HG02870 (cell line): ENCODE measurements at regions not wholly inside any gene's neighbourhood (a gene's known extent, or its start where the extent isn't known, plus 50 kb on each side); places are given as distances from the start of the nearest gene placed in this dataset.
"Not testable (repeated sequence)": the region's sequence is repeated elsewhere in the genome, so short reads cannot be mapped to it uniquely, and the experiment has no call there.

ENCODE experiments used
- ATAC-seq: cut with Tn5 transposase; IDR thresholded peaks from one replicate; pipeline ENCODE4 v1.9.1; 2021; ENCODE audit warnings: mild to moderate bottlenecking, moderate library complexity; ENCODE audit not compliant: unreplicated experiment

DNA sequence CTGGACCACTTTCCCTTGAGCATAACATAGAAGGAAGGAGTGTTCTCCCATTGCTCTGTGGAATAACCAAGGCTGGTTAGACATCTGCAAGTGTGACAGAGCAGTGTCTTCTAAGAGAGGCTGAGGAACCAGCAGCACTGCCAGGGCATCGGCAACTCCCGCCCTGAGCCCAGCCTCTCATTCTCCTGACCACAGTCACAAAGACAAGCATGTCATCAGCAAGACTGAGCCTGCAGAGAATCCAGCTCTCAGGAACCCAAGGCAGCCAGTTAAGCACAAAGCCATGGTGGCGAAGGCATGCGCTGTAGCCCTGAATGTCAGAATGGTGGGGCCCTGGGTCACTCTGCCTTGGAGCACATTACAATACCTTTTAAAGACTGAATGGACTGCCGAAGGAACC lies 253.9 kb downstream of the AGTPBP1 start:
- no peak for ATAC-seq

DNA sequence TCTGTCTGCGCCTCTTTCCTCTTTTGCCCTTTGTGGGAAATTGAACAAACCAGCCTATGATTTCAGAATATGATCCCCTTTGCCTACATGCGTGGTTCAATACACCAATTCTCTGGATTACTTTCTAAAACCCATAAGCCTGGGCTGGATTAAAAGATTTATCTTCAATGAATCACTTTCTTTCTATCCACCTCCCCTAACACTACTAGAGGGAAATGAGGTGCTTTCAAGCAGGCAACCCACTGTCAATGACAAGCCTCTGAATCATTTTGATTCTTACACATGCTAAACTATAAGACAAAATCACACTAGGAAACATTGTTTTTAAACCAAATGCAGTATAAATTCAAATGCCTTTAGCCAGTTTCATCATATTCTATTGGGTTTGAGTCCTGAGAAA lies 257.5 kb downstream of the AGTPBP1 start:
- no peak for ATAC-seq

DNA sequence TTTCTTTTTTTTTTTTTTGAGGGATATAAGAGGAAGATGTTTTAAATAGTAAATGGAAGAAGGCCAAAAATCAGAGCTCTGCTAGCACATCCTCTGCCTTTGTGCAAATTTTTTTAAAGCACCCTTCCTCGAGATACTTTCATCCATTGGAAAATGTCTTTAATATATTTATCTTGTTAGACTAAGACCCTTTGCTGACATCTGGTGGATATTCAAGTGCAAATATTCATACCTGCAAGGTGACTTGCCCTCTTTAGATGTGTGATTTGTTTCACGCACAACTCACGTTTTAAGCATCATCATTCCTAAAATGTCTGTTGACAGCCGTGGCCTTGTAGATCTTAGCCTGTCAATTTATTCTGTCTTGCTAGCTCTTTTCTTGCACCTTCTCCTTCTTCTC lies 258.5 kb downstream of the AGTPBP1 start:
- no peak for ATAC-seq

DNA sequence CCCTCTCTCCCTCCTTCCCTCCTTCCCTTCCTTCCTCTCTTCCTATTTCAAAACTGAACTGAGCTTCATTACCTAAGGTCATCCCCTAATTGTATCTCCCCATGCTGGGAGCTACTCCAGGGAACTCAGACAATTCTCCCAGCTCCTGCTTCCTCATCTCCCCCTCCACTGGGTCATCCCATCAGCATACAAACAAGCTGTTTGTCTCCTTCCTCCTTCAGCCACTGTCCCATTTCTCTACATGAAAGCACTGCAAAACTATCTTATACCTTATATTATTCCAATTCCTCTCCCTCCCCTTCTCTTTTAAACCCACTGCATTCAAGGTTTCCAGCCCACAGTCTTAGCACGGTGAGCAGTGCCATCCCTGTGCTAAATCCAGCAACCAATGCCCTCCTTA lies 262.4 kb downstream of the AGTPBP1 start:
- no peak for ATAC-seq

DNA sequence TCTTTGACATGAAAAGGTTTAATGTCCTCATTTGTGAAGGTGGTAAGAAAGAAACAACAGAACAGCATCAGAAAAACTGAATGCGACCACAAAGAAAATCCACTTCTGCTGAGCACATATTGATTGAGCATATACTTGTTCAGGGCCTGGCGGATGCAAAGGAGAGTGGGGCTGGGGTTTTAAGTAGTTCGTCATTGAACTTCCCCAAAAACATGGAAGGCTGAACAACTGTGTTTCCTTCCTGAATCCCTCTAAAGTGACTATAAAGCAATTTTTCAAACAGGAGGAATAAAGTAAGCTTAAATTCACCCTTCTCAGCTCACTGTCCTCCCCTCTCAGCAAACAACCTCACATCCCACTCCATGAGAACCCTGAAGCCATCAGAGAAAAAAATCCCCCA lies 262.9 kb downstream of the AGTPBP1 start:
- no peak for ATAC-seq

DNA sequence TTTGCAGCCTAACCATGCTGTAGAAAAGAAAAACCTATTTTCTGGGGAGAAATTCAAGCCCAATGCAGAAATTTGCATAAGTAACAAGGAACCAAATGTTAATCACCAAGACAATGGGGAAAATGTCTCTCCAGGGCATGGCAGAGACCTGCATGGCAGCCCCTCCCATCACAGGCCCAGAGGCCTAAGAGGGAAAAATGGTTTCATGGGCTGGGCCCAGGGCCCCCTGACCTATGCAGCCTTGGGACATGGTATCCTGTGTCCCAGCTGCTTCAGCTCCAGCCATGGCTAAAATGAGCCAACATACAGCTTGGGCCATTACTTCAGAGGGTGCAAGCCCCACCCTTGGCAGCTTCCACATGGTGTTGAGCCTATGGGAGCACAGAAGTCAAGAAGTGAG lies 266.9 kb downstream of the AGTPBP1 start:
- ATAC-seq: not testable (repeated sequence)

DNA sequence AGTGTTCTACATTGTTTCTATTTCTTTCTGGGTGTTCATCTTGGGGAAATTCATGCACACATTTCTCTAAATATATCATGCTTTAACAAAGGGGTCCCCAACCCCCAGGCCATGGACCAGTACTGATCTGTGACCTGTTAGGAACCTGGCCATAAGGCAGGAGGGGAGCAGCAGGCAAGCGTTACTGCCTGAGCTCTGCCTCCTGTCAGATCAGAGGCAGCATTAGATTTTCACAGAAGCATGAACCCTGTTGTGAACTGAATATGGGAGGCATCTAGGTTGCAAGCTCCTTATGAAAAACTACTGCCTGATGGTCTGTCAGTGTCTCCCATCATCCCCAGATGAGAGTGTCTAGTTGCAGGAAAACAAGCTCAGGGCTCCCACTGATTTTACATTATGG lies 270.0 kb downstream of the AGTPBP1 start:
- ATAC-seq: no peak

DNA sequence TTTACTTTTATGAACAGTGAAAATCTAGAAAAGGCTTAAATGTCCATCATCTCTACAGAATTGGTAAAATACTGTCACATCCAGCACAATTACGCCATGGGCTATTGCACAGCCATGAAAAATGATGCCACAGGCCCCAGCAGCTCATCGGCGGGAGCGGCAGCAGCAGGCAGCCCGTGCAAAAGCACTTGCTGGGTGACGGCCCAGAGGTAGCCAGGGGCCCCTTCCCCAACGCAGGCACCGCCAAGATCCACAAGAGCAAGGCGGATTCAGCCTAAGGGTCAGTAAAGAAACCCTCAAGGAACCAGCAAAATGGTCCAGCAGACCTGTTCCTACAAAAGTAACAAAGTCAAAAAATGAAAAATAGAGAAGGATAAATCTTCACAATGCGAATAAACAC lies 272.7 kb downstream of the AGTPBP1 start:
- no peak for ATAC-seq

DNA sequence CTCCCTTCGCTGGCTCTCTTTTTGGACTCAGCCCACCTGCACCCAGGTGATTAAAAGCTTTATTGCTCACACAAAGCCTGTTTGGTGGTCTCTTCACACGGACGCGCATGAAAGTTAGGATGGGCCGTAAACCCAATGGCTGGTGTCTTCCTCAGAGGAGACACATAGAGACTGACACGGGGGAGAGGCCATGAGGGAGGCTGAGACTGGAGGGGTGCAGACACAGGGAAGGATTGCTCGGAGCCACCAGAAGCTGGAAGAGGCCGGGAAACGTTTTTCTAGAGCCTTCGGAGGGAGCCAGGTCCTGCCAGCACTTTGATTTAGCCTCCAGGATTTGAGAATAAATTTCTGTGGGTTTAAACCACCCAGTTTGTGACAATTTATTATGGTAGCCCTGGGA lies 274.9 kb downstream of the AGTPBP1 start:
- no peak for ATAC-seq

DNA sequence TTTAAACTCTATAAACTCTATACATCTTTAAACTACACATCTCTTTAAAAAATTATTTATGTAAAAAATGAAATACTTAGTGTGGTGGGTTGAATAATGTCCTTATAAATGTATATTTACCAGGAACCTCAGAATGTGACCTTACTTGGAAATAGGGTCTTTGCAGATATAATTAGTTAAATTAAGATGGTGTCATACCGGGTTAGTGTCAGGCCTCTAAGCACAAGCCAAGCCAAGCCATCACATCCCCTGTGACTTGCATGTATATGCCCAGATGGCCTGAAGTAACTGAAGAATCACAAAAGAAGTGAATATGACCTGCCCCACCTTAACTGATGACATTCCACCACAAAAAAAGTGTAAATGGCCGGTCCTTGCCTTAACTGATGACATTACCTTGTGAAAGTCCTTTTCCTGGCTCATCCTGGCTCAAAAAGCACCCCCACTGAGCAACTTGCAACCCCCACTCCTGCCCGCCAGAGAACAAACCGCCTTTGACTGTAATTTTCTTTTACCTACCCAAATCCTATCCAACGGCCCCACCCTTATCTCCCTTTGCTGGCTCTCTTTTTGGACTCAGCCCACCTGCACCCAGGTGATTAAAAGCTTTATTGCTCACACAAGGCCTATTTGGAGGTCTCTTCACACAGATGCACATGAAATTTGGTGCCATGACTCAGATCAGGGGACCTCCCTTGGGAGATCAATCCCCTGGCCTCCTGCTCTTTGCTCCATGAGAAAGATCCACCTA lies 283.5 kb downstream of the AGTPBP1 start:
- ATAC-seq: not testable (repeated sequence)

DNA sequence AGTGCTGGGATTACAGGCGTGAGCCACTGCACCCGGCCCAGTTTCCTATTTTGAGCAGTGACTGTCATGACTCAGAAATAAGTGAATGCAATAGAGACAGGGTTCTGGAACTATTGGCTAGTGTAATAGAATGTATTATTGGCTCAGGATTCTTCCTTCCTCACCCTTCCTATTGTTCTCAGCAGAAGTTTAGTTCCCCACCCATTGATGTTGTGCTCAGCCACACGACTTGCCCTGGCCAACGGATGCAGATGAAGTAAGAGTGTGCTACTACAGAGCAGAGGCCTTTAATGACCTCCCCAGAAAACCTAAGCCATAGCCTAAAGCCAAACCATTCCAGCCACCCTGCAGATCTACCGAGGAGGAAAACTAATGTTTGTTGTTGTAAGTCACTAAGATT lies 287.9 kb downstream of the AGTPBP1 start:
- no peak for ATAC-seq

DNA sequence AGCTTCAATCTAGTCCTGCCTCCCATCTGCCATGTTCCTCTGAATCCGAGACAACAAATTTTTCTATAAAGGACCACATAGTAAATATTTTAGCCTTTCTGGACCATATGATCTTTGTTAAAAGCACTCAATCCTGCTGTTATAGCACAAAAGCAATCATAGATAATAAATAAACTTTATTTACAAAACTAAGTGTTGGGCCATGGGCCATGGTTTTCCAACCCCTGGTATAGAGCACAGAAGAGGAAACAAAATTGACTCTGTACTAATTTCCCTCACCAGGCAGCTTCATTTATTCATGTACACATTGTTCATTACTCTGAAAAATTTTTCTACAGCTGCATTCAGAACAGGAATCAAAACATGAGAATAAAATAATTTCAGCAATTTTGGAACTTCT lies 288.9 kb downstream of the AGTPBP1 start:
- no peak for ATAC-seq

DNA sequence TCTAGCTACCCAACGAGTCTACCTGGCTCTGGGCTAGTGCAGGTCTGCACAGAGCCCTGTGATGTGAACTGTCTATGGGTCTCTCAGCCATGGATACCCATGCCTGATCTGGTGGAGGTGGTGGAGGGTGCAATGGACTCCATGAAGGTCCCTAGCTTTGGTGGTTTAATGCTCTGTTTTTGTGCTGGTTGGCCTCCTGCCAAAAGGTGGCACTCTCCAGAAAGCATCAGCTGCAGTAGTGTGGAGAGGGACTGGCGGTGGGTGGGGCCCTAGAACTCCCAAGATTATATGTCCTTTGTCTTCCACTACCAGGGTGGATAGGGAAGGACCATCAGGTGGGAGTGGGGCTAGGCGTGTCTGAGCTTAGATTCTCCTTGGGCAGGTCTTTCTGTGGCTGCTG lies 290.1 kb downstream of the AGTPBP1 start:
- ATAC-seq: no peak

DNA sequence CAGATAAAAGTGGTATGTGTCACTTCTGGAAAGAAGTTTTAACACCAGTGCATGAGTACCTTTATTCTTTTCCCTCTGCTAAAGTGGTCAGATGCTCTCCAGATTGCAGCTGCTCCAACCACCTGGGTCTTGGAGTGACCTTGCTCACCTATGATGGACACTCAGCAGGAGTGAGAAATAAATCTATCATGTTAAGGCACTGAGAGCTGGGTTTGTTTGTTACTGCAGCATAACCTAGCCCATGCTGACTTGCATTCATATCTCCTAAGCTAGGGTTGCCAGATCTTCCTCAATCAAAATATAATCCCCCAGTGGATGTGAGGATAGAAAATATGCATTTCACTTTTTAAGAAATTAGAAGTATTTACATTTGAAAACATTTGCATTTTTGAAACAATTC lies 295.9 kb downstream of the AGTPBP1 start:
- no peak for ATAC-seq

DNA sequence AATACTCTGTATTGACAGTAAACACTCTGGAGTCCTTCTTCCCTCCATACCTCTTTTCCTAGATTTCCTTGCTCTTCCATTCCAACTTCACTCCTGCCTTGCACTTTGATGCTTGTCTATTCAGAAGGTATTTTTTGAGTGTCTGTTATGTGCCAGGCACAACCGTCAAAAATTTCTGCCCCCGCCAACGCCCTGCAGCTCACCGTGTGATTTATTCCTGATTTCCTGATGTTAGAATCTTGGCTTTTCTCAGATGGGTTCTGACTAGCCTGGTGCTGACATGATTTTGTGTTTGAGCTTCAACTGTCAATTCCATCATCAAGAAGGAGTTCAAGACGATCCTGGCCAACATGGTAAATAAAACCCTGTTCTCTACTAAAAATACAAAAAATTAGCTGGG lies 297.5 kb downstream of the AGTPBP1 start:
- ATAC-seq: no peak

DNA sequence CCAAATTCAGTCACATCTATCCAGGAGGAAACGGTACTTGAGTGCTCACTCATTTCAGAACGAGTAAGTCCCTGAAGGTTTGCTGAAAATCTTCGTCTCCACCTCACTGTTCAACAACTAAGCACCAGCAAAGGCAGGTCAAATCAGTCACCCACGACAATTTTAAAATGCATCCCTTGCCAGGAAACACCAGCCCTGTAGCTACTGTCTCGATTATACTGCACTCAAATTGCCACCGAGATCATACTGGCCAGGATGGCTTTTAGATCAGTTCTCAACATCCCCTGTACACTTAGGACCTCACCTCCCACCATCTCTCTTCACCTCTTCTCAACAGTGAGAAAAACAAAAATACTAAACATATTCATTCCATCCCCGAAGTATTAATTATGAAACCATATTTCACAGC lies 298.6 kb downstream of the AGTPBP1 start:
- ATAC-seq: peak; percentile 57

DNA sequence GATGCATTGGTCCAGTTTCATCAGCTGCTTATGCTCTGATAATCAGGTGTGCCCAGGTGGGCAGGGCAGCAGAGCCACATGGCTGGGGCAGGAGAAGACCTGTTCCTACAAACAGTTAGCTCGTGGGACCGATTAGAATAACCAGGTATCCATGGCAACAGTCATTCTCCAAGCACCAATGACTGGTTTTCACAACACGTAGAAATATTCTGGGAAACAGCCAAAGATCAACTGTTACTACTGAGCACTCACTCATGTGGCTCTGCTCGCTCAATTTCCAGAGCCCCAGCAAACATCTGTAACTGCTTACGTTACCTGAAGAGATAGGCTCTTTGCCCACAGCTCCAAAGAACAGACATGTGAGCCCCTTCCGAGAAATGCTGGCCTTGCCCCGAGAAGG lies 302.0 kb downstream of the AGTPBP1 start:
- no peak for ATAC-seq

DNA sequence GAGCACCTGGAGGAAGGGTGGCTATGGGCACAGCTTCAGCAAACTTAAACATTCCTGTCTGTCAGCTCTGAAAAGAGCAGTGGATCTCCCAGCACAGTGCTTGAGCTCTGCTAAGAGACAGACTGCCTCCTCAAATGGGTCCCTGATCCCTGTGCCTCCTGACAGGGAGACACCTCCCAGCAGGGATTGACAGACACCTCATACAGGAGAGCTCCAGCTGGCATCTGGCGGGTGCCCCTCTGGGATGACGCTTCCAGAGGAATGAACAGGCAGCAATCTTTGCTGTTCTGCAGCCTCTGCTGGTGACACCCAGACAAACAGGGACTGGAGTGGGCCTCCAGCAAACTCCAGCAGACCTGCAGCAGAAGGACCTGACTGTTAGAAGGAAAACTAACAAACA lies 307.8 kb downstream of the AGTPBP1 start:
- not testable (repeated sequence) for ATAC-seq

DNA sequence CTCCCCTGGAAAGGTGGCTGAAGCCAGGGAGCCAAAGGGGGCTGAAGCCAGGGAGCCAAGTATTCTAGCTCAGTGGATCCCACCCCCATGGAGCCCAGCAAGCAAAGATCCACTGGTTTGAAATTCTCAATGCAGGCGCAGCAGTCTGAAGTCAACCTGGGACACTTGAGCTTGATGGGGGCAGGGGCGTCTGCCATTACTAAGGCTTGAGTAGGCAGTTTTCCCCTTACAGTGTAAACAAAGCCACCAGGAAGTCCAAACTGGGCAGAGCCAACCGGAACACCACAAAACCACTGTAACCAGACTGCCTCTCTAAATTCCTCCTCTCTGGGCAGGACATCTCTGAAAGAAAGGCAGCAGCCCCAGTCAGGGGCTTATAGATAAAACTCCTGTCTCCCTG lies 308.2 kb downstream of the AGTPBP1 start:
- ATAC-seq: not testable (repeated sequence)

DNA sequence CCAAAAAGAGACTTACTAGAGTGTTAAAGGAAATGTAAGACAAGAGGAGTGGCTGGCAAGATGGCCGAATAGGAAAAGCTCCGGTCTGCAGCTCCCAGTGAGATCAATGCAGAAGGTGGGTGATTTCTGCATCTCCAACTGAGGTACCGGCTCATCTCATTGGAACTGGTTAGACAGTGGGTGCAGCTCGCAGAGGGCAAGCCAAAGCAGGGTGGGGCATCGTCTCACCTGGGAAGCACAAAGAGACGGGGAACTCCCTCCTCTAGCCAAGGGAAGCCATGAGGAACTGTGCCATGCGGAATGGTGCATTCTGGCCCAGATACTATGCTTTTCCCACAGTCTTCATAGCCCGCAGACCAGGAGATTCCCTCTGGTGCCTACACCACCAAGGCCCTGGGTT lies 308.7 kb downstream of the AGTPBP1 start:
- ATAC-seq: no peak

DNA sequence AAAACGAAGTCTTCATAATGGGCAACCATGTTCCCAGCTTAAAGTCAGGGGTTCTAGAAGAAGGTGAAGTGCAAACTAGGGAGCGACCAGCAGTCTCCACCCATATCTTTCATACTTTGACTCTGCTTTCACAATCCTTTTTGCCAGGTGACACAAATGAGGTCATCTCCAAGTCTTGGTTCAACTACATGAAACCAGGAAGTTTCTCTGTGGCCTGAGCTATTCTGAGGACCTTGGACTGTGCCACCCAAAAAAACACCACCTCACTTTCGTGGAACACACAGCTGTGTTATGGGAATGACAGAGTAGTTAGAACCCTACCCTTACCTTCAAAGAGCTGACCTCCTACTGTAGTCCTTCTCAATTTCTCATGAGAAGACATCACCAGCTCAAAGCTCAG lies 309.2 kb downstream of the AGTPBP1 start:
- no peak for ATAC-seq

DNA sequence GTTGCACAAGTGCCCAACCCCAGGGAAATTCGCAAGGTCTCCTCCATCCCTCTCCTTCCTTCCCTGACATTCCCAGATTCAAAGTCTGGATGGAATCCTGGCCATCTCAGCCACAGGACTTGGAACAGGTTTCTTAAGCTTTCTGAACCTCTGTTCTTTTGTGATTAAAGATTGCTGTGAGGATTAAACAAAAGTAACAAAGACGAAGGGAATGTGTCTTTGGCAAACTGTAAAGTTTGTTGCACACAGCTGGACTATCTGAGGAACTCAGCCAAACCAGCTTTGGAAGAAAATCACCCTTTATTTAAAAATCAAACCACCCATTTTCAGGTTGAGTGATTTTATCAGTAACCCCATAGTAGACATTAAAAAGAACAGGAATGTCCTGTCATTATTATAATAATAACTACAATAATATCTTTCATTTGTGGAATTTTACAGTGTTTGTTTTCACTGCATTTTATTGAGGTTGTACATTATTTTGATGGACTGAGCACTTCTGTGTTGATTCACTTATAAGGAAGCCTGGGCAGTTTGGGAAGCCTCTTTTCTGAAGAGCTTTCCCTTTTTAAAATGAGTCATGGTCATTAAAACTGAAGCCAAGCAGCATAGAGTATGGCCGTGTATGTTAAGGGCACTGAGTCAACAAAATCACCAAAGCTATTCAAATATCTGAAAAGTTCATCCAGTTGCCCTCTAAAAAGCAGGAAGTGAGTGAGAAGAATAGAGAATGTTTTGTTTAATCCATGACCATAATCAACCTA lies 310.2 kb downstream of the AGTPBP1 start:
- ATAC-seq: no peak
